RCC 7860 (cell line): ENCODE measurements at regions not wholly inside any gene's neighbourhood (a gene's known extent, or its start where the extent isn't known, plus 50 kb on each side); places are given as distances from the start of the nearest gene placed in this dataset.
"Not testable (repeated sequence)": the region's sequence is repeated elsewhere in the genome, so short reads cannot be mapped to it uniquely, and the experiment has no call there.

Source experiments
- DNase-seq: peaks from one replicate; pipeline ENCODE4 v3.0.0-alpha.2; 2015; ENCODE audit warnings: low spot score
- FAIRE-seq: peaks from 2 replicates; lab custom pipeline; 2012; peaks lifted over from hg19 to GRCh38; lab: Jason Lieb, UNC

GRCh38 chr20:30581839-30582238 lies 675.6 kb upstream of the DEFB115 start:
- DNase-seq, FAIRE-seq: not testable (repeated sequence)

DNA sequence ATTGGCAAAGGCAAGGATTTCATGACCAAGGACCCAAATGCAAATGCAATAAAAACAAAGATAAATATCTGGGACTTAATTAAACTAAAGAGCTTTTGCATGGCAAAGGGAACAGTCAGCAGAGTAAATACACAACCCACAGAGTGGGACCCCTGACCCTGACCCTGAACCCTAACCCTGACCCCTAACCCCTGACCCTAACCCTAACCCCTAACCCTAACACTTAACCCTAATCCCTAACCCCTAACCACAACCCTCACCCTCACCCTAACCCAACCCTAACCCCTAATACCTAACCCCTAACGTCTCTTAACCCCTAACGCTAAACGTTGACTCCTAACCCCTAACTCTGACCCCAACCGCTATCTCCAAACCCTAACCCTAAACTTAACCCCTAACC lies 673.1 kb upstream of the DEFB115 start:
- FAIRE-seq, DNase-seq: not testable (repeated sequence)

DNA sequence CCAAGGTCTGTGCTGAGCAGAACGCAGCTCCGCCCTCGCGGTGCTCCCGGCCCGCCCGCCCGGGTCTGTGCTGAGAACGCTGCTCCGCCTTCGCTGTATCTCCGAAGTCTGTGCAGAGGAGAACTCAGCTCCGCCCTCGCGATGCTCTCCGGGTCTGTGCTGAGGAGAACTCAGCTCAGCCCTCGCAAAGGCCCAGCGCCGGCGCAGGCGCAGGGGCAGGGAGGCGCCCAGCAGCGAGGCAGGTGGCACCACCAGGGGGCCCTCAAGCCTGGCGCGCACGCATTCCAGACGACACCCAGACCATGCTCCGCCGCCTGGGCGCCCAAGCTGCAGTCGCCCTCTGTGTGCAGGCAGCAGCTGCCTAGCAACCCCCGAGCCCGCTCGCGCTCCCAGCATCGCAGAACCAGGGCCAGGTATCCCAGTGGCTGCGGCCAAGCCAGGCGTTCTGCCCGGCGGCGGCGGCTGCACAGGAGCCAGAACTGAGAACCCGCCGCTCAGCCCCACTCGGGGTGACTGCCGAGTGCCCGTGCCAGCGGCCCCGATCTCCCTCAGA lies 672.1 kb upstream of the DEFB115 start:
- FAIRE-seq, result not testable (repeated sequence)
- peak; percentile 65 for DNase-seq

GRCh38 chr20:30586178-30586577 lies 671.3 kb upstream of the DEFB115 start:
- not testable (repeated sequence) for DNase-seq, FAIRE-seq

- no peak for FAIRE-seq
Measured at GRCh38 chr20:30593572-30593971, 663.9 kb upstream of the DEFB115 start.

GRCh38 chr20:30594112-30594511 lies 663.4 kb upstream of the DEFB115 start:
- no peak for FAIRE-seq

More at GRCh38 chr20:30593572-30593971, 663.9 kb upstream of the DEFB115 start:
- no peak for DNase-seq

DNA sequence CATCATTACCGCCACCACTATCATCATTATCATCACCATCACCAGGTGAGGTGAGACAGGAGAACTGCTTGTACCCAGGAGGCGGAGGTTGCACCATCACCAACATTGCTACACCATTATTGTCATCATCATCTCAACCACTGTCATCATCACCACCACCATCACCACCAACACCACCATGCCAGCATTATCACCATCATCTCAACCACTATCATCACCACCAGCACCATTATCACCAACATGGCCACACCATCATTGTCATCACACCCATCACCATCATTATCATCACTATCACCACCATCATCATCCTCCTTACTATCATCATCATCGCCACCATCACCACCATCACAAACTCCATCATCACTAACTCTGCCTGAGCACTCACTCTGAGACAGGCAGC lies 661.8 kb upstream of the DEFB115 start:
- no peak for FAIRE-seq
- no peak for DNase-seq

More at GRCh38 chr20:30594112-30594511, 663.4 kb upstream of the DEFB115 start:
- no peak for DNase-seq

- DNase-seq, FAIRE-seq: not testable (repeated sequence)
Measured at GRCh38 chr20:30597429-30597828, 660.0 kb upstream of the DEFB115 start.

DNA sequence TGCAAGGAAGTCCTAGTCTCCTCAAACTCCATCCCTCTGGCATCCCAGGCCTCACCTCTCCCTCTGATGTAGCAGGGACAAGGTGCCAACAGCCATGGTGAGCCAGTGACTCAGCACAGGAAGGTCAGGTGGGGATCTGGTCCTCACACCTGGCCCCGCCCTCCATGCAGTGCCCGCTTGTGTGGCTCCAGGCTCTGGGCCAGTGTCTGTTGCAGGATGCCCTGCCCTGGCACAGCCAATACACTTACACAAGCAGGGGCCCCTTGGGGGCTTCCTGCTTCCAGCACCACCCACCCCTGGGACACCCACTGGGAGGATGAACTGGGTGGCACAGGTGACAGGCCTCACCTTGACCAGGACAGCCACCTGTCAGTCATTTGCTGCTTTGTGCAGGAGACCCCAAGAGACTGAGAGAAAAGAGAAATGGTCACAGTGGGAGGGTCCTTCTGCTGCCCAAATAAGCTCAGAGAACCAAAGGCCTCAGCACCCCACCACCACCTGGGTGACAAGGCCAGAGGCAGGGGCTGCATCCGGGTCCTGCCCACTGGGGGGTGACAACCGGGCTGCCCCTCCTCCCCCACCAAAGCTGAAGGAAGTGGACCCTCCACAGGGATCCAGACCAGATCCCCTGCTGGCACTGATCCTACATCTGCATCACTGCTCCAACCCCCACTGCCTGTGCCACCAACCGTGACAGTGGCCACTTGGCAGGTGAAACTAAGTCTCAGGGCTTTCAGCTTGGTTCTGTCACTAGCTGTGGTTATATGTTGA lies 658.8 kb upstream of the DEFB115 start:
- no peak for DNase-seq
- FAIRE-seq, result no peak

GRCh38 chr20:30599990-30600389 lies 657.5 kb upstream of the DEFB115 start:
- FAIRE-seq (no peak), DNase-seq (no peak)

DNA sequence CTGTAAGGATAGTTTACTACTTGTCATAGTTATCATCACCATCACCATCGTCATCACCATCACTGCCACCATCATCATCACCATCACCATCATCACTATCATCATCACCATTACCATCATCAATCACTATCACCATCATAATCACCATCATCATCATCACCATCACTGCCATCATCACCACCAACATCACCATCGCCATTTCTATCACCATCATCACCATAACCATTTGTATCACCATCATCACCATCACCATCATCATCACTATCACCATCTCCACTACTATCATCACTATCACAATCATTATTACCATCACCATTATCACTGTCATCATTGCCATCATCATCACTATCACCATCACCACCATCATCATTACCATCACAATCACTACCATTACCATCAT lies 655.5 kb upstream of the DEFB115 start:
- DNase-seq, result no peak
- FAIRE-seq, result no peak

DNA sequence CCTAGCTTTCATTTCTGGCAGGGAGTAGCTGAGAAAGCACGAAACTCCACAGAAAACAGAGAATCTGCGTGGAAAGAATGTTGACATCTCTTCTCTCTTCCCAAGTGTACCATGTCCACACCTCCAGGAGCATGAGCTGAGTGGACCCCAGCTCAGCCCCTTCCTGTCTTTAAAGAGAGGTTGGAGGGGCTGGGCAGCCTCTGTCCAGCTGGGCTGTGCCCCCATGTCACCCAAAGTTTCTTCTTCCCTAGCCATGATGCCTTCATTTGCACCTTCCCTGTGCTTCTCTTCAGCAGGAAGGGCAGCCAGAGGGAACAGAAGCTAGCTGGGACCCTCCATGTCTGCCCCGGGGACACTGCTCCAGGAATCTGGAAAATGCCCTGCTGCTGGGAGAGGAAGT lies 655.0 kb upstream of the DEFB115 start:
- DNase-seq, result no peak
- FAIRE-seq, result no peak

- FAIRE-seq (no peak), DNase-seq (no peak)
Measured at GRCh38 chr20:30606990-30607389, 650.5 kb upstream of the DEFB115 start.

- FAIRE-seq (no peak), DNase-seq (no peak)
Measured at GRCh38 chr20:30610029-30610693, 647.3 kb upstream of the DEFB115 start.

GRCh38 chr20:30610751-30611150 lies 646.7 kb upstream of the DEFB115 start:
- DNase-seq, result no peak

DNA sequence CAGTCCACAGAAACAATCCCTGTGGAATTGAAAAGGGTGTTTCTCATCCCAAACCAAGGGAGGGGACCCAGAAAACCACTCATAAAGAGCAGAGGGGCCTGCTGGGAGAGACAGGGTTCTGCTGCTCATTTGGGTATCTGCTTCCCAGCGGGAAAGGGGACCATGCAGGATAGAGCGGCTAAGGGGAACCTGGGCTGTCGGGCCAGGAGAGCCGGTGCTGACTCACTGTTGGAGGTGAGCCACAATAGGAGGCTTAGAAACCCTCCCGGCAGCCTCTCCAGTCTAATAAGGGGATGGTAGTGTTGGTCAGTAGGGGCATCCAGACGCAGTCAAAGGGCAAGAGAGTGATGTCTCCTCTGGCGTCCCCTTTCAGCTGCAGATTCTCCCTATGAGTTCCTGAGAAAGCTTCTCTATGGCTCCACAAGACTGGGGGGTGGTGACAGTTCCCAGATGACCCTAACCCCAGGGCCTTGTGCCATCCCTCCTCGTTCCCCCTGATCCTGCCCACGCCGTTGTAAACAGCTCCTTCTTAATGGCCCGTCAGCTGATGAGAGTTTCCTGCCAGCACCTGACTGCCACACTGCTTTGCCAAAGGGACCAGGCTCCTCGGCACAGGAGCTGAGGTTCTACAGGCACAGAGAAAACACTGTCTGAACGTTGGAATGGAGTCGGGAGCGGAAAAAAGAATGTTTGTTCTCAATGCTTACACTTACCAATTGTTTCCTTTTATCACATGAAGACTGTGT lies 646.1 kb upstream of the DEFB115 start:
- no peak for DNase-seq
- no peak for FAIRE-seq

More at GRCh38 chr20:30610751-30611150, 646.7 kb upstream of the DEFB115 start:
- FAIRE-seq, result no peak

- FAIRE-seq (no peak), DNase-seq (no peak)
Measured at GRCh38 chr20:30612344-30612743, 645.1 kb upstream of the DEFB115 start.

GRCh38 chr20:30621346-30621745 lies 636.1 kb upstream of the DEFB115 start:
- not testable (repeated sequence) for DNase-seq, FAIRE-seq

- not testable (repeated sequence) for DNase-seq, FAIRE-seq
Measured at GRCh38 chr20:30624310-30624709, 633.2 kb upstream of the DEFB115 start.

DNA sequence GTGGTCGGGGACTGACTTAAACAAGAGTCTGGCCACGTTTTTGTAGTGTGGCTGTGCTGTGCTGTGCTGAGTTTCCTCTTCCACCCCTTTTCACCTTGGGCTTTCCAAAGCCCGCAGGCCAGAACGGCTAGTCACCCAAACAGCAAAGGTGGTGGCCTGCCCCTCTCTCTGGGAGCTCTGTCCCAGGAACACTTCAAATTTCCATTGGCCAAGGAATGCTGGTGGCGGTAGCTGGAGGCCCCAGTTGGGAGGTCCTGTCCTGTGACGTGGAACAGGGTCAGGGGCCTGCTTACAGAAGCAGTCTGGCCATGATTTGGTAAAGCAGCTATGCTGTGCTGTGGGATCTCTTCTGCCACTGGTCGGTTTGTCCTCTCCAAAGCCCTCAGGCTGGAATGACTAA lies 628.1 kb upstream of the DEFB115 start:
- DNase-seq, FAIRE-seq: not testable (repeated sequence)

DNA sequence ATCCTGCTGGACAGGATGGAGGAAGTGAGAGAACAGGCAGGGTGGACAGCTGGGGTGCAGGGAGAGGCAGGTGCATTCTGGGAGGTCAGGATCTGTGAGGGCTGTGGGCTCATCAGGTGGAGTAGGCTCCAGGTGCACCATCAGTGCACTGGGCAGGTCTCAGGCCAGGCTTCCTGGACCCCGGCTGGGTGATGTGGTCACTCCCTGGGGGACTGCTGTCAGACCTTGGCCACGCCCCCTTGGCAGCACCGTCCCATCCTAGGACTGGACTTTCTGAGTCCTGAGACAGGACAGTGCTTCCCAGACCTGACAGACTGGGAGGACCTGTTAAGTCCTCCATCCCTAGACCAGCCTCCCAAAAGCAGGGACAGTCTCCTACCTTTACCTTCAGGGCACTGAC lies 626.7 kb upstream of the DEFB115 start:
- no peak for FAIRE-seq
- DNase-seq, result no peak
